Loucy (cell line): ENCODE measurements at regions not wholly inside any gene's neighbourhood (a gene's known extent, or its start where the extent isn't known, plus 50 kb on each side); places are given as distances from the start of the nearest gene placed in this dataset.

ENCODE experiments used
- EZH2phosphoT487 ChIP-seq: fragments of 200-600 bp; IDR thresholded peaks from 2 replicates; pipeline ENCODE4 v1.6.1; 2018; ENCODE audit warnings: antibody characterized with exemption, mild to moderate bottlenecking, moderate library complexity, borderline replicate concordance
- TF ChIP-seq, protein P1 (sequence below): fragments of 200-600 bp; sonication (generic); conservative IDR thresholded peaks from 2 replicates; pipeline ENCODE4 v1.5.1; 2014; ENCODE audit warnings: mild to moderate bottlenecking, antibody characterized with exemption, low read length

DNA sequence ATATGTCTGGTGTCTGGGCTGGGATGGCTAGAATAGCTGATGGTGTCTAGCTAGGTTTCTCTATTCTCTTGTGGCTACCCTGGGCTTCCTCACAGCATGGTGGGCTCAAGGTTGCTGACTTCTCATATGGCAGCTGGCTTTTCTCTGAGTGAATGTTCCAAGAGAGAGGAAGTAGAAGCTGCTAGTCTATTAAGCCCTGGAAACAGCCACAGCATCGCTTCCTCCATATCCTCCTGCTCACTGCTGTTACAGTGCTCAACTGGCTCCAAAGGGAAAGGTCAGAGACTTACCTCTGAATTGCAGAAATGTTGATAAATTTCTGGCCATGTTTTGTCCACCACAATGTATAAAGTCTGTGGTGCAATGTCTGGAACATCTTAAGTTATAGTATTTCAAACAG lies 299.9 kb upstream of the ADAMTS9 start:
- no peak for TF ChIP-seq EZH2phosphoT487
- TF ChIP-seq, protein P1, sequence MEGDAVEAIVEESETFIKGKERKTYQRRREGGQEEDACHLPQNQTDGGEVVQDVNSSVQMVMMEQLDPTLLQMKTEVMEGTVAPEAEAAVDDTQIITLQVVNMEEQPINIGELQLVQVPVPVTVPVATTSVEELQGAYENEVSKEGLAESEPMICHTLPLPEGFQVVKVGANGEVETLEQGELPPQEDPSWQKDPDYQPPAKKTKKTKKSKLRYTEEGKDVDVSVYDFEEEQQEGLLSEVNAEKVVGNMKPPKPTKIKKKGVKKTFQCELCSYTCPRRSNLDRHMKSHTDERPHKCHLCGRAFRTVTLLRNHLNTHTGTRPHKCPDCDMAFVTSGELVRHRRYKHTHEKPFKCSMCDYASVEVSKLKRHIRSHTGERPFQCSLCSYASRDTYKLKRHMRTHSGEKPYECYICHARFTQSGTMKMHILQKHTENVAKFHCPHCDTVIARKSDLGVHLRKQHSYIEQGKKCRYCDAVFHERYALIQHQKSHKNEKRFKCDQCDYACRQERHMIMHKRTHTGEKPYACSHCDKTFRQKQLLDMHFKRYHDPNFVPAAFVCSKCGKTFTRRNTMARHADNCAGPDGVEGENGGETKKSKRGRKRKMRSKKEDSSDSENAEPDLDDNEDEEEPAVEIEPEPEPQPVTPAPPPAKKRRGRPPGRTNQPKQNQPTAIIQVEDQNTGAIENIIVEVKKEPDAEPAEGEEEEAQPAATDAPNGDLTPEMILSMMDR: no peak
